ENCODE measurements at regions not wholly inside any gene's neighbourhood (a gene's known extent, or its start where the extent isn't known, plus 50 kb on each side); places are given as distances from the start of the nearest gene placed in this dataset.

- TF ChIP-seq CTCF (conservative IDR thresholded peaks at IDR 0.05) (no peak), EZH2 (IDR thresholded peaks at IDR 0.05; ENCODE audit: low read depth) (no peak)
These were observed 357.0 kb downstream of the TLE4 start for GRCh38 chr9:79928661-79929223.
